ENCODE measurements at regions not wholly inside any gene's neighbourhood (a gene's known extent, or its start where the extent isn't known, plus 50 kb on each side); places are given as distances from the start of the nearest gene placed in this dataset.

DNA sequence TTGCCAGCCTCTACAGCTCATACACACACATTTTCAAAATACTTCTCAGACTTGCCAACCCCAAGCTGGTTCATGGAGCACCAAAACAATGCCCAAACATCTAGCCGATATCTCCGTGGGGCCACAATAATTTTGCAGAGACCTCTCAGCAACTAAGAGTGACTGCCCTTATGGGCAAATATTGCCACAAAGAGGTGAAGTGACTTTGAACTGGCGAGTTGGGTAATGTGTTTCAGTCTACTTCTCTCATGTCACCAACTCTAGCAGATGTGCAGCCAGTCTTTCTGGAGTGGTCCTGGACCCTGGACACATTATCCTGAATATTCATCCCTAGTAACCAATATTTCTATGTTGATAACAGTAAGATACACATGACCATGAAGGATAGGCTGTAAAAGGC, 290.3 kb downstream of the EMP1 start:
- in situ Hi-C loops (cut with MboI; ENCODE audit: low pct_unique_long_range_greater_than_20kb, low sequenced_read_pairs): no loop called here
- no peak for DNase-seq

DNA sequence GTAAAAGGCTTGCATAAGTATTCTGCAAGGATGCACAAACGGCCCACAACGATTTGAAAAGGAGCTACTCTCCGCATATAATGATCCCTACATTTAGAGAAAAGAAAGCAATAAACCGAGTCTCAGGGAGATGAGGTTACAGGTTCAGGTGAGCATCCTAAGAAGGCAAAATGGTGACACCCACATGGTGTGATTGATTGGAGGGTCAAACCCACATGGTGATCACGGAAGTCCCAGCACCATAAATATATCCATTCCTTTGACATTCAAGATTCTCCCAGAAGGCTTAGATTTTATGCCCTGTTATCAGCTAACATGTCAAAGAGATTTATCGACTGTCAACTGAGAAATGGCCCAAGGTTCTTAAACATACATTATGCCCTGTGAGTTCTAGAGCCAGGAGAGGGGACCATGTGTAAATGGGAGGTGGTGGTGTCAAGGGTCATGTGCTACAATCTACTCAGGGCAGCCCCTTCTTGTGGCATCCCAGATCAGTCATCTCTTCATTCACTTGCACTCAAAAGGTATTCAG, 282.2 kb downstream of the EMP1 start:
- no peak for DNase-seq
- in situ Hi-C loops (cut with MboI; ENCODE audit: low pct_unique_long_range_greater_than_20kb, low sequenced_read_pairs): no loop called here

DNA sequence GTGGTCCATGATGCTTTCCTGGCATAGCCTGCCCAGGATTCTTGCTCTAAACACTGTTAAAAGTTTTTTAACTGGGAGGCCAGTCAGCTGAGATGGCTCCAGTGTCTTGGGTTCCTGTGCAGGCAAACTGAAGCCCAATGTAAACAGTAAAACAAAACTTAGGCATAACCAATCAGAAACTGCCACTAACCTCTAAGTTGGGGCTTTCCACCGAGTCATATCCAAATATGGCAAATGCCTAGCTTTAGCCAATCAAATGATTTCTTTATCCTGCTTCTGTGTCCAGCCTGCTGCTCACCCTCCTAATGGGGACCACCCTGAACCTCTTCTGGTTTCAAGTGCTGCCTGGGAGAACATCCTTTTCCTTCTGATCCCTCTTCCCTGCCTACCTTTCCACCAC, 277.9 kb downstream of the EMP1 start:
- no peak for DNase-seq
- in situ Hi-C loops (cut with MboI; ENCODE audit: low pct_unique_long_range_greater_than_20kb, low sequenced_read_pairs): no loop called here

DNA sequence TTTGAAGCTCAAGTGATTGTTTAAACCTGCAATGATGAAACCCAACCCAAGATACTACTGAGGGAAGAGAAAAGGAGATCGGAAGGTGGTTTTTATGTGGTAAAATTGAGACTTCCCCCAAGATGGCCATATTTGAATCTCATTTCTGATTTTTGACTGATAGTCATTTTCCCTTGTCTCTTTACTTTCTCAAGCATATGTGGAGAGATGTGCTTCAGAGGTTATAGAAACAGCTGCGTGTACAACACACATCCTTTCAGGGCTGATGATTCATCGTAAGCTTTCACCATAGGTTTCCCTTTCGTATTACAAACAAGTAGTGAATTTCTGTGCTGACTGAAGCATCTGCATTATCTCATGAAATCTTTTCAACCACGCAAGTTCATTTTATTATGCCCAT, 276.2 kb downstream of the EMP1 start:
- in situ Hi-C loops (cut with MboI; ENCODE audit: low pct_unique_long_range_greater_than_20kb, low sequenced_read_pairs): no loop called here
- DNase-seq: no peak

DNA sequence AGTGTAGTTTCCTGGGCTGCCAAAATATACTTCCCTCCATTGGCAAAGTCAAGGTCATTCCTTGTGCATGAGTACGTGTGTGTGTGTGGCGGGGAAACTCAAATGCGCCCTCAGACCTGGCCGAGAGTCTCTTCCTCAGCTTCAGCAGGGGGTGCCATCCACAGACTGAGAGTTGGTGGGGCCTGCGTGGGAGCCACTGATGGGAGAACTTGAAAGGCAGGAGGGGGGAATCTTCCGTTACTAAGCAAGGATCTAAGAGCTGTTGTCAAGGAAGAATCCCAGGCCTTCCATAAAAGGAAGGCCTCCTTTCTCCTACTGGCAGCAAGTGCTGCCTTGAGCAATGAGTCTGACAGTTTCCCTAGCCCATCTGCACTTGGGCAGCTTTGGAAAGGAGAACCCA, 274.9 kb downstream of the EMP1 start:
- in situ Hi-C loops (cut with MboI; ENCODE audit: low pct_unique_long_range_greater_than_20kb, low sequenced_read_pairs): no loop called here
- no peak for DNase-seq

DNA sequence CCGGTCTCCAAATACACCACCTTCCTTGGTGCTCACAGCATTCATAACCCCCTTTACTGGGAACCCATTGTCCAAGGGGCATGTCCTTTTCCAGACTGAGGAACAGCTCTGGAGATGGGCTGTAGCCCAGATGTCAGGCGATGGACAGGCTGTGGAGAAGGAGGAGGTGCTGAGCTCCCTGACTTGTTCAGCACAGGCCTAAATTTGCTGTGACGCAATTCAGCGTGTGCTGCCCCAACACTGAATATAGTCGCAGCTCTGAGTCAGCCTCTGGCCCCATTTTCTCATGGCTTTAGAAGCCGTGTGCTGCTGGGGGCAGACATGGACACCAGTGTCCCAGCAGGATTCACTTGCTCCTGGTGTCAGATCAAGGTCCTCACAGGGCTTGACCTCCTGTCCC, 269.1 kb downstream of the EMP1 start:
- no peak for DNase-seq
- in situ Hi-C loops (cut with MboI; ENCODE audit: low pct_unique_long_range_greater_than_20kb, low sequenced_read_pairs): no loop called here

DNA sequence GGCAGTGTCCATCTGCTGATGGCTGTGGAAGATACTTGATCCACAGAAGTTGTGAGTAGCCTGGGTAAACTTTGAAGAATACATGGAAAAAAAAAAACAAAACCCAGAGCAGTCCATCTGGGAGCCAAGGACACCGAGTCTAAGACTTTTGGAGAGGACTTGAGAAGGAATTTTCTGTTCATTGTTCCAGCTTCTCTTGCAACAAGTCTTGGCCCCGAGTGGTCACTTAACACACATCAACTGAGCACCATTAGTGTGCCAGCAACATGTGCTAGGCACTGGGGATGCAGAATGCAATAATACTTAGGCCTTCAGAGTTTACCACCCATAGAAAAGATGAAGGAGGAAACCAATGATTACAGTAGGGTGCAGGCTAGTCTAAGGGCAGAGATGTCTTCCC, 266.7 kb downstream of the EMP1 start:
- in situ Hi-C loops (cut with MboI; ENCODE audit: low pct_unique_long_range_greater_than_20kb, low sequenced_read_pairs): no loop called here
- DNase-seq: no peak

DNA sequence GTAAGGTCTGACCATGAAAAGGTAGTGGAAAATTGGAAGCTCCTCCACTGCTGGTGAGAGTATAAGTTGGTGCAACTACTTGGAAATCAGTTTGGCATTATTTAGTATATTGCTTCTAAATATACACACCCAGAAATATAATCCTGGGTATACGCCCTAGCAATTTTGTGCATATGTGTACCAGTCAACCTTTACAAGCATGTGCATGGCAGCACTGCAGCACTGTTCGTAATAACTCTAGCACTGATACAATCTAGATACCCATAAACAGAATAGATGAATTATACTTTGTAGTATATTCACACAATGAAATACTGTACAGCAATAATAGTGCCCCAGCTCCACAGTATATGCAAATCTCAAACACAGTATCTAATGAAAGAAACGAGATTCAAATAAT, 265.9 kb downstream of the EMP1 start:
- DNase-seq: no peak
- in situ Hi-C loops (cut with MboI; ENCODE audit: low pct_unique_long_range_greater_than_20kb, low sequenced_read_pairs): no loop called here

DNA sequence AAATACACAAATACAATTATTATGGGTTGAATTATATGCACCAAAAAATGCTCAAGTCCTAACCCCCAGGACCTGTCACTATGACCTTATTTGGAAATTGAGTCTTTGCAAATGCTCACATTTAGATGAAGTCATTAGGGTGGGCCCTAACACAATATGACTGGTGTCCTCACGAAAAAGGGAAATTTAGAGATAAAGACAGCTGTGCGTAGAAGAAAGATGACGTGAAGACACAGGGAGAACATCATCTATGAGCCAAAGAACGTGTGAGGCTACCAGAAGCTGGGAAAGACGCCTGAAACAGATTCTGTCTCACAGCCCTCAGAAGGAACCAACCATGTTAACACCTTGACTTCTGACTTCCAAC, 259.2 kb downstream of the EMP1 start:
- in situ Hi-C loops (cut with MboI; ENCODE audit: low pct_unique_long_range_greater_than_20kb, low sequenced_read_pairs): no loop called here
- DNase-seq: no peak

DNA sequence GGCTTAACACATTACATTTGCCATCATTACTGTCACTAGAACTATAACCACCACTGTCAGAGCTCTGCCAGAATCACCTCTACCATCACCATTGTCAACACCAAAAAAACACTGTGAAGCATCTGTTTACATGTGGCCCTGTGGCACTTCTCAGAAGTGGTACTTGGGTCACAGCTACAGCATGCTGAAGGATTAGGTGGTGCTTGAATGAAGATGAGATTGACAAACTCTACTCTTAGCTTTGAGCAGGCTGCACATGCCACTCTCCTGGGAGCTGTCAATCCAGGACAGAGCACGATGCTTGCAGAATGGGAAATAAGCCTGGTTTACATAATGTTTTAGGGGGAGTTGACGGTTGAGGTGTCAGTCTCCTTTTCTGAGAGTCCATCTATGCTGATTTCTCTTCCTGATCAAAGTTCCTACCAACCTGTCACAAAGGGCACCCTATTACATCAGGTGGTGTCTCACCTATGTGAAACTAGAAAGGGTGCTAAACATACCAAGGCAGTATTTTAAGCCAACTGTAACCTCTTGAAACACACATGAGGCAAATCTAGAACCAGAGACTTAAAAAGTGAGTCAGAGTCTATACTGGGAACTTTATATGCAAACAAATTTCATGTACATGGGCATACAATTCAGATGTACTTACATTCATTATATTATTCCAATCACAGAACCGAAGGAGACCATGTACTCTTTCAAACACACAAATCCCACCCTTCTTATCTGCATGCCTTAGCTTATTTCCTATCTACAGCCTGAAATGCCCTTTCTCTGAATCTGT, 258.7 kb downstream of the EMP1 start:
- in situ Hi-C loops (cut with MboI; ENCODE audit: low pct_unique_long_range_greater_than_20kb, low sequenced_read_pairs): no loop called here
- no peak for DNase-seq

DNA sequence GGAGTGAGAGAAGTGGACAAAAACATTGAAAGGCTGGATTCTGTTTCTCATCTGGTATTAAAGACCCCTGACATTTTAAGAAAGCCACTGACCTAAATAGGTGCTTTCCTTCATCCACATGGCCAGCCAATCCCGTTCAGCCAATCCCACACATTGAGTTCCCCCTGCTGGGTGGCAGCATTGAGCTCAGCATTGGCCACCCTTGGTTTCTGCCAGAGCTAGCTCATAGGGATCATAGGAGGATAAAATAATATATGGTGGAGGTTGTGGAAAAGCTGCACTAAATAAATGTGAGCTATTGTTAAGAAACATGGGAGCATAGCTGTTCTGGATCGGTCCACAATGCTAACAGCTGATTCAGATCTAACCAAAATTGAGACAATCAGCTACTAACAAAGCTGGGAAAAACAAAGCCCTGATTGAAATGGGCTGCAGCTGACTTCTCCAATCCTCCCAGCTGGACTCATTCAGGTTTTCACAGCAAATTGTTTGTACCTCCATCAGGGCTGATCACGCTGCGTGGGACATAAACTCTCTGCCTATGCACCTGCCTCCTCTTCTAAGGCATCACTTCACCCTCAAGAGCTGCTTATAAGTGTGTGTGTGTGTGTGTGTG, 256.5 kb downstream of the EMP1 start:
- DNase-seq: no peak
- in situ Hi-C loops (cut with MboI; ENCODE audit: low pct_unique_long_range_greater_than_20kb, low sequenced_read_pairs): no loop called here

DNA sequence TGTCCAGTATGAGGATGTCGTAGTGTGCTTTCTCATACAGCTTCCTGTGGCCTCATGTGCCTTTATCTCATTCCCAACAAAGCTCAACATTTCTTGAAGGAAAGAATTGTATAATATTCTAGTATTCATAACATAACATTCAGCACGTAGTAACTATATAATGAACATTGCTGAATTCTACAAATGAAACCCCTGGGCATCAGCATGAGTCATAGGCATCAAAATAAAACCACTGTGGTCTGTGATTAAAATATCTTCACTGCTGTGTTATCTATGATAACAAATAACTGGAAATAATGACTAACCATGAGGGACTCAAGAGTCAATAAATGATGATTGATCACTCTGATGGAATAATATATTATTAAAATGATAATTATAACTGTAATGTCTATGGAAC, 255.2 kb downstream of the EMP1 start:
- DNase-seq: no peak
- in situ Hi-C loops (cut with MboI; ENCODE audit: low pct_unique_long_range_greater_than_20kb, low sequenced_read_pairs): no loop called here

DNA sequence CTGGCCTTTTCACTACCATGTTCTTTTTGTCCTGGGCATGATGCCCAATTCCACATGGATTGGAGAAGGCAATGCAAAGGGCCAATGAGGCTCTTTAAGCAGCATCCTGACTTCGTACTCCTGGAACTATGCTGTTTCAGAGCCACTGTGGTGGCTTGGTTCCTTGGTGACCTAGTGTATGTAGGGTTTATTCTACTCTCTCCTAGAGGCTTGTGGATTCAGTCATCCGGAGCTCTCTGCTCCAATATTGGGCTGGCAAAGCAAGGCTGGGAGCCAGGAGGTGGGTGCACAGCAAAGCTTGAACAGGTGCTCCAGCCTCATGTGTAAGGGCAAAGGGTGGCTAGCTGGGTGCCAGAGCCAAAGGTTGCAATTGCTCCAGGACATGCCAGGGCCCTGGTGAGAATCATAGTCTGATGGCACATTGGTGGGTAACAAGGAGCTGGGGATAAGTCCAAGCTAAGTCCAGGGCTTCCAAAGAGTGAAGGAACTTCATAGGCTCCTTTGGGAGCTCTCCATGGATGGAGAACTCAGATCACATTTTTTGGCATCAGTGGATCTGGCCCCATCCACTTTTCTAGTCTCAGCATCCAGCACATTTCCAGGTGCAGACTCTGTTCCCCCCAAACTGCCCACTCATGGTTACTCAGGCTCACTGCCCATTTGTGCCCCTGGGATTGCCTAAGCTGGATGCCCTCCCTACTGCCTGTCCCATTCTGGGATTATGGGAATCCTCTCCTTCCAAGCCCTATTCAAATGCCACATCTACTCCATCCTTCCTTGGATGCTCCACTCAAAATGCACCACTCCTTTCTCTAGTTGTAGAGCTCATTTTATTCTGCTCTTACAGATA, 253.9 kb downstream of the EMP1 start:
- DNase-seq: no peak
- in situ Hi-C loops (cut with MboI; ENCODE audit: low pct_unique_long_range_greater_than_20kb, low sequenced_read_pairs): no loop called here

DNA sequence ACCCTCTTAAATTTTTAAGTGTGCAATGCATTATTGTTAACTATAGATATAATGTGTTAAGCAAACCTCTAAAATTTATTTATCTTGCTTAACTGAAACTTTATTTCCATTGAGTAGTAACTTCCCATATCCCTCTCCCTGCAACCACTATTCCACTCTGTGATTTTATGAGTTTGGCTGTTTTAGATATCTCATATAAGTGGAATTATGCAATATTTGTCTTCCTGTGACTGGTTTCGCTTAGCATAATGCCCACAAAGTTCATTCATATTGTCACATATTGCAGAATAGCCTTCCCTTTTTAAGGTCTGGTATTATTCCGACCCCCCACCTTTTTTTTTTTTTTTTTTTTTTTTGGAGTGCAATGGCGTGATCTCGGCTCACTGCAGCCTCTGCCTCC, 247.6 kb downstream of the EMP1 start:
- DNase-seq: peak; percentile 15

DNA sequence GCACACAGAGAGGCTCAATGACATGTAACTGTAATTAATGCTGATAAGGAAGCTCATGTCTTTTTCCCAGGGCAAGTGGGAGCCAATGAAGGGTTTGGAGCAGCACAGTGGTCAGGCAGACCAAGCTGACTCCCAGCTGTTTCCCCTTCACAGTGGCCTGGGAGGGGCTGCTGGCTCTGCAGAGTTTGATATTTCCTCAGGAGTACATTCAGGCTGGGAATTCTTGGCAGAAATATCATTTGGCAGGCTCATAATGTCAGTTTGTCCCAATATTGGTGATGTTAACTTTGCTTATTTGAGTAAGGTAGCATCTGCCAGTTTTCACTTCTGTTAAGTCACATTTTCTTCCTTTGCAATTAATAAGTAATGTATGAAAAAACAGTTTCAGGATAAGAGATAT, 247.0 kb downstream of the EMP1 start:
- no peak for DNase-seq
- in situ Hi-C loops (cut with MboI; ENCODE audit: low pct_unique_long_range_greater_than_20kb, low sequenced_read_pairs): no loop called here

More for the DNA sequence above, 247.6 kb downstream of the EMP1 start:
- in situ Hi-C loops (cut with MboI; ENCODE audit: low pct_unique_long_range_greater_than_20kb, low sequenced_read_pairs): no loop called here

DNA sequence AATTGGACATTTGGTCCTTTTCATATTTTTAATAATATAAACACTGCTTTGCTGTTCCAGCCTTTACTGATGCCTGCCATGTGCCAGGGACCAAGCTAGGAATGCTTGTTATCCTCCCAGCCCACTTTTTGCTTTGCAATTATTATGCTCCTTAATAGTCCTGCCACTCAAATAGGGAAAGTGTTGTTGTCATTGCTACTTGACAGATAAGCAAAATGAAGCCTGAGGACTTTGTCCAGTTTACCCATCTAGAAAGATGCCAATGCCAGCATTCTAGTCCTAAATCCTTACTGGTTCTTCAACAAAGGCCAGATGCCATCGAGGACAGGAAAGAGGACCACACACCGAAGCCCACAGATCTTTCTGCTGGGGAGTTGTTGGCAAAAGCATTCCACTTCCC, 246.5 kb downstream of the EMP1 start:
- no peak for DNase-seq
- in situ Hi-C loops (cut with MboI; ENCODE audit: low pct_unique_long_range_greater_than_20kb, low sequenced_read_pairs): no loop called here

DNA sequence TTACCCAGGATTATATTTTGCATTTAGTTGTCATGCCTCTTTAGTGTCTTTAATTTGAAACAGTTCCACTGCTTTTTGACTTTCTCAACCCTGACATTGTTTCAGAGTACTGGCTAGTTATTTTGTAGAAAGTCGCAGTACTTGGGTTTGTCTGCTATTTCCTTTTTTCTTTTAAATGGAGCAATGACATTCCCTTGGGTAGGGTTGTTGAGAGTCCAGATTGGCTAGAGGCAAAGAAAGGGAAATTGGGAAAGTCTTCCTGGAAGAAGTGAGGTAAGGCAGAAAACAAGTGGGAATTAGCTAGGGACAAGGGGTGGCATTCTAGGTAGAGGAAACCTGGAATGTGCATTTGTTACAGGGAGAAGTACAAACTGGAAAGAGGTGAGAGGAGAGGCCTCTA, 245.9 kb downstream of the EMP1 start:
- in situ Hi-C loops (cut with MboI; ENCODE audit: low pct_unique_long_range_greater_than_20kb, low sequenced_read_pairs): no loop called here
- no peak for DNase-seq

DNA sequence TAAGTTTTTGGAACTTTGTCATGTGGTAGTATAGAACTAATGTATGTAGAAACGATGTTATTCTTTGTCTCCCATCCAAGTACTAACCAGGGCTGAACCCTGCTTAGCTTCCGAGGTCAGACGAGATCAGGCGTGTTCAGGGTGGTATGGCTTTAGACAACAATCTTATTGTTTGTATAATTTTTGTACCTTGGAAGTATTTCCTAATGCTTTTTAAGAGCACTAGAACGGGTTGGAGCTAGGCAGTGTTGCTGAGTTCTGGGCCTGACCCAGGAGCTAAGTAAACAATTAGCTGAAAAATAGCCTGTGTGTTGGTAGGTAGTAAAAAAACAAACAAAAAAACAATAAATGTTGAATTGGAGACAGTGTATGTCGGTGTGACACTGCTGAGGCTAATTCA, 244.3 kb downstream of the EMP1 start:
- DNase-seq: no peak
- in situ Hi-C loops (cut with MboI; ENCODE audit: low pct_unique_long_range_greater_than_20kb, low sequenced_read_pairs): no loop called here

DNA sequence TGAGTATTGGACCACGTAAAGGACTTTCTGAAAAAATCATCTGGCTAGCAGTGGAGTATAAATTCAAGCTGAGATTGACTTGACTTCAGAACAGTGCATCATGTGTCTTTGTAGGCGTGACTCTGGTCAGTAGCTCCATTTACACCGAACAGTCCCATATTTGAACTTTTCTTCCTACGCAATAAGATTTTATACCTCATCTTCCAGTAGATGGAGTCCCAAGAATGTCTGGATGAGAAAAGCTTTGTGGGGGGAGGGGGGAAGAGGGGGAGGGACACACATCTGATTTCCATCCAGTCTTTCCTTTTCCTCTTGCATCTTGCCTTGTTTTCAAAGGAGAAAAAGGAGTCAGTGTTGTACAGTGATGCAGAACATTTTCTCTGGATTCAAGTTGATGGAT, 241.0 kb downstream of the EMP1 start:
- DNase-seq: no peak
- in situ Hi-C loops (cut with MboI; ENCODE audit: low pct_unique_long_range_greater_than_20kb, low sequenced_read_pairs): no loop called here
